D721Med (cell line): ENCODE measurements at regions not wholly inside any gene's neighbourhood (a gene's known extent, or its start where the extent isn't known, plus 50 kb on each side); places are given as distances from the start of the nearest gene placed in this dataset.

Source experiments
- DNase-seq: peaks from one replicate; pipeline ENCODE4 v3.0.0; 2011; ENCODE audit warnings: low spot score; ENCODE audit not compliant: insufficient read length
- FAIRE-seq: peaks from 2 replicates; lab custom pipeline; 2011; peaks lifted over from hg19 to GRCh38; lab: Jason Lieb, UNC
- TF ChIP-seq, protein P1 (sequence below): IDR thresholded peaks from 2 replicates; pipeline ENCODE4 v1.5.1; 2012; ENCODE audit warnings: mild to moderate bottlenecking, control low read depth; ENCODE audit not compliant: insufficient read depth; ENCODE audit errors: missing control alignments

DNA sequence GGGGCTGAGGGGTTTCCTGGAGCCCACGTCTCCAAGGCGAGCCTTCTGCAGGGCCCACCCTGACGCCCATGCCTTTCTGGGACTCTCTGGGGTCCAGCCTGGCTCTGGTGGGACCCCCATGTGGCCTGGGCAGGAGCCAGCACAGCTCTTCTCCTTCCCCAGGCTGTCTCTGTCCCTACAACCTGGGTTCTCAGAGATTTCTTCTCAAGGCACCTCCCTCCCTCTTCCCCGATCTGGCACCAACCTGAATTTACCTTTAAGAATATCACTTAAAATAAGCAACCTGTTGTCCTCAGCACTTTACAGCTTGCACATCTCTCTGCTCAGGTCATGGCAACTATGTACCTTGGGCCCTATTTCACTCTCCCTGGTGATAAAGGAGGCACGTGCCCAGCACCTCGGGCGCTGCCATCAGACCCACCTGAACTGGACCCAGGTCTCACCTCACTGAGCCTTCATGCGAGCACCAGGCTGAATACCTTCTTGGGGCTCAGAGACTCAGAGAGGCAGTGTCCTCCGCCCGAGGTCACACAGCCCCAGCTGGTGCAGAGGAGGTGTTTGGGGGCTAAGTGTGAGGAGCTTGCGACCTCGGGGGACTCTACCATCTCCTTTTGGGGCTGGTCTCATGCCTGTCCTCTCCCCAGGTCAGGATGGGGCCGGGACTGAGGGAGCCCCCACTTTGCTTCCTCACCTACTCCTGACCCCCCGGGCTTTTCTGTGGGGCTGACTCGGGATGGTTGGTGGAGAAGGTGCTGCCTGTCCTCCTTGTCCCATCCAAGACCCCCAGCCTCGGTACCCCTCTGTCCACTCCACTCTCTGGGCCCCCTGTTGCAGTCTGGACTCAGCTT, 217.7 kb downstream of the C9orf50 start:
- DNase-seq = no peak
- no peak for FAIRE-seq
- TF ChIP-seq, protein P1, sequence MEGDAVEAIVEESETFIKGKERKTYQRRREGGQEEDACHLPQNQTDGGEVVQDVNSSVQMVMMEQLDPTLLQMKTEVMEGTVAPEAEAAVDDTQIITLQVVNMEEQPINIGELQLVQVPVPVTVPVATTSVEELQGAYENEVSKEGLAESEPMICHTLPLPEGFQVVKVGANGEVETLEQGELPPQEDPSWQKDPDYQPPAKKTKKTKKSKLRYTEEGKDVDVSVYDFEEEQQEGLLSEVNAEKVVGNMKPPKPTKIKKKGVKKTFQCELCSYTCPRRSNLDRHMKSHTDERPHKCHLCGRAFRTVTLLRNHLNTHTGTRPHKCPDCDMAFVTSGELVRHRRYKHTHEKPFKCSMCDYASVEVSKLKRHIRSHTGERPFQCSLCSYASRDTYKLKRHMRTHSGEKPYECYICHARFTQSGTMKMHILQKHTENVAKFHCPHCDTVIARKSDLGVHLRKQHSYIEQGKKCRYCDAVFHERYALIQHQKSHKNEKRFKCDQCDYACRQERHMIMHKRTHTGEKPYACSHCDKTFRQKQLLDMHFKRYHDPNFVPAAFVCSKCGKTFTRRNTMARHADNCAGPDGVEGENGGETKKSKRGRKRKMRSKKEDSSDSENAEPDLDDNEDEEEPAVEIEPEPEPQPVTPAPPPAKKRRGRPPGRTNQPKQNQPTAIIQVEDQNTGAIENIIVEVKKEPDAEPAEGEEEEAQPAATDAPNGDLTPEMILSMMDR = no peak

DNA sequence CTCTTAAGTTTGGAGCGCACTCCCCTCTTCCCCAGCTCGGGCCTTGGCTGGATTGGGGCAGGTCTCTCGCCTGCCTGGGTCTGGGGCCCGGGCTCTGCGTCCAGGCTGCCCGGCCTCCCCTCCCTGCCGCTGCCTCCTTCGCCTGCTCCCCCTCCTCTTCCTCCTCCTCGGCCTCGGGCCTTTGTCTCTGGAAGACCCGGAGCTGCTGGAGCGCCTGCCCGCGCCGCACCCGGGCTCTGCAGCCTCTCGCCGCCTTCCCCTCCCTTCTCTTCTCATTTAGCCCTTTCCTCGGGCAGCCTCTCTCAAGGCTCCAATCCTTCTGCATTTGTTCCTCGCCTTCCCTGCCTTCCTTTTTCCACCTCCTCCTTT, 218.5 kb downstream of the C9orf50 start:
- TF ChIP-seq, protein P1 = no peak
- DNase-seq (no peak), FAIRE-seq (no peak)

GRCh38 chr9:129401623-129402370, 219.1 kb downstream of the C9orf50 start:
- TF ChIP-seq, protein P1 = no peak
- DNase-seq = no peak
- FAIRE-seq = no peak

DNA sequence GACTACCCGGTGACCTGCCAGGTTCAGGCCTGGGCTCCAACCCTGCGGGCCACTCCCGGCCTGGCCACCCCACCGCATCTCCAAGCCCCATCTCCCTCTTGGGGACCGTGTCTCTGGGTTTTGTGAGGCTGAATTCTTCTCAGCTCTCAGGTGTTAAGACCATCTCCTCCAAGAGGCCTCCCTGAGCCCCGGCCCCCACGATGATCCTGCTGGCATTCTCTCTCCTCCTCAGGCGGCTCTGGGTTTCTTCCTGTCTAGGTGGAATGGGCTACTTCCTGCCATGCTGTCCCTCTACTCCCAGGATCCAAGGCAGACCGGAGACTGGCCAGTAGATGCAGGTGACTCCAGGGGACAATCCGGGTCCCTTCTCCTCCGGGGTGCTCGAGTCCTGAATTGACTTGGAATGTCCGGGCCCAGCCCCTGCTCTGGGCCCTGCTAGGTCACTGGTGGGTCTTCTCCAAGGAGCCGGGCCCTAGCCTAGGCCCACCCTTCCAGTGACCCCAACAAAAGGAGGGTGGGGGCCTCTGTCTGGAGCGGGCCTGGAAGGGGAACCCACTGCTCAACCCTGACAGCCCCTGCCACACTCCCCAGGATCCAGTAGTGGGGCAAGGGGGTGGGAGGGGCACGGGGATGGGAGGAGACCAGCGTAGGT, 219.8 kb downstream of the C9orf50 start:
- DNase-seq (no peak), FAIRE-seq (no peak)

DNA sequence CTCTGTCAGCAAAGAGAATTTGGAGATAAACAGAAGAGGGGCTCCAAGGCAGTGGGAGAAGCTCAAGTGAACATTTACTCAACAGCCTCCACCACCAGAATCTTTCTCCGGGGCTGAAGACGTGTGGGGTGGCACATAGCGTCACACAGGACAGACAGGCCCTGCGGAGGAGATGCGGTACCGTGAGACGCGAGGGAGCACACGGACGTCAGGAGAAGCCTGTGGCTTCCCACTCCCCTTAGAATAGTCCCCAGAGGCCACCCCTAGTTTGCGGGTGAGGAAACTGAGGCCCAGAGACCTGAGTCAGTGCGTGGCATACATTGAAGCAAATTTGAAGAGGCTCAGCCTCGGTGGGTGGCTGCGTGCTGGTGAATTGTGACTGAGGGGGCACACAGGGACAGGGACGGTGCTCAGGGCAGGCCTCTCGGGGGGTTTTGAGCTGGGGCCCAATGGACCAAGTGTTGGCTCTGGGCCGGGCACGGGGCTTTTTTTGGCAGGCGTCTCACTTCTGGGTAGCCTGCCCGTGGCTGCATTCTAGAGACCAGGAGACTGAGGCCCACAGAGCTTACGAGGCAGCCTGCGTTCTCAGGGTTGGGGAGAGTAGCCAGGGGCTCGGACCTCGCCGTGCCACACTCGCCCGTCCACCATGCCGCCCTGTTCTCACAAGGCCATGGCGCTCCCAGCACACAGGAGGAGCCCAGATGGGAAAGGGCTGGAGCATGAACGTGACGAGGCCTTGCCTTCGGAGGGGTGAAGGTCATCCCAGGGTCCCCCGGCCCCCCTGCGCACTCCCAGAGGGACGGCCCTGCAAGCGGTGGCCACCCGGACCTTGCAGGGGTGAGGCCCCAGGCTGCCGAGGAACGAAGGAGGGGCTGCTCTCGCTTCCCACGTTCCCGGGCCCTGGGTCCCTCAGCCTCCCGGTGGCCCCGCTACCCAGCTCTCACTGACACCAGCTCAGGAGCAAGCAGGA, 220.6 kb downstream of the C9orf50 start:
- TF ChIP-seq, protein P1 = no peak
- FAIRE-seq = no peak
- DNase-seq = no peak

More for the DNA sequence above, 219.8 kb downstream of the C9orf50 start:
- TF ChIP-seq, protein P1 = no peak

GRCh38 chr9:129399634-129399990, 221.3 kb downstream of the C9orf50 start:
- no peak for FAIRE-seq
- no peak for DNase-seq
- TF ChIP-seq, protein P1 = no peak
